Astrocyte (in vitro differentiated cells and primary cell): ENCODE measurements at regions not wholly inside any gene's neighbourhood (a gene's known extent, or its start where the extent isn't known, plus 50 kb on each side); places are given as distances from the start of the nearest gene placed in this dataset.

Source experiments
- EZH2 ChIP-seq: IDR thresholded peaks from 2 replicates; pipeline ENCODE4 v1.6.1; 2012; ENCODE audit warnings: mild to moderate bottlenecking, low read length, inconsistent platforms; ENCODE audit not compliant: insufficient read depth
- TF ChIP-seq, protein P1 (sequence below): IDR thresholded peaks from 2 replicates; pipeline ENCODE4 v1.5.1; 2011; ENCODE audit warnings: low read depth, mild to moderate bottlenecking, inconsistent platforms, low read length, moderate library complexity; ENCODE audit not compliant: insufficient read depth

DNA sequence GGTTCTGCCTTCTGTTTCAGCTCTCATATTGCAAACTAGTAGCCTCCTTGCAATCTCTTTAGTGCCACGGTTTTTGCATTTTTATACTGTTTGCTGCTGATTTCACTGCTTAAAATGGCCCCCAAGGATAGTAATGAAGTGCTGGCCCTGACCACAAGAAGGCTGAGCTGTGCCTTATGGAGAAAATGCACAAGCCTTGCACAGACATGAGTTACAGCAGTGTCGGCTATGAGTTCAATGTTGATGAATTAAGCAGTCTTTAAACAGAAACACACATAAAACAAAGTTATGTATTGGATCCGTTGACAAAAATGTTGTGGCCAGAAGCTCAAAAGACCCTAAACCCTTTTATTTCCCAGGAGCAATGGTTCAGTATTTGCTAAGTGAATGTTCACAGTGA, 210.6 kb upstream of the DYNLRB2 start:
- TF ChIP-seq, protein P1, sequence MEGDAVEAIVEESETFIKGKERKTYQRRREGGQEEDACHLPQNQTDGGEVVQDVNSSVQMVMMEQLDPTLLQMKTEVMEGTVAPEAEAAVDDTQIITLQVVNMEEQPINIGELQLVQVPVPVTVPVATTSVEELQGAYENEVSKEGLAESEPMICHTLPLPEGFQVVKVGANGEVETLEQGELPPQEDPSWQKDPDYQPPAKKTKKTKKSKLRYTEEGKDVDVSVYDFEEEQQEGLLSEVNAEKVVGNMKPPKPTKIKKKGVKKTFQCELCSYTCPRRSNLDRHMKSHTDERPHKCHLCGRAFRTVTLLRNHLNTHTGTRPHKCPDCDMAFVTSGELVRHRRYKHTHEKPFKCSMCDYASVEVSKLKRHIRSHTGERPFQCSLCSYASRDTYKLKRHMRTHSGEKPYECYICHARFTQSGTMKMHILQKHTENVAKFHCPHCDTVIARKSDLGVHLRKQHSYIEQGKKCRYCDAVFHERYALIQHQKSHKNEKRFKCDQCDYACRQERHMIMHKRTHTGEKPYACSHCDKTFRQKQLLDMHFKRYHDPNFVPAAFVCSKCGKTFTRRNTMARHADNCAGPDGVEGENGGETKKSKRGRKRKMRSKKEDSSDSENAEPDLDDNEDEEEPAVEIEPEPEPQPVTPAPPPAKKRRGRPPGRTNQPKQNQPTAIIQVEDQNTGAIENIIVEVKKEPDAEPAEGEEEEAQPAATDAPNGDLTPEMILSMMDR, result no peak
- TF ChIP-seq EZH2, result no peak
